ENCODE measurements at regions not wholly inside any gene's neighbourhood (a gene's known extent, or its start where the extent isn't known, plus 50 kb on each side); places are given as distances from the start of the nearest gene placed in this dataset.

- ATAC-seq, result no peak
- TF ChIP-seq ESRRG (CRISPR knock-in tag; IDR thresholded peaks at IDR 0.05) (no peak), ISL1 (CRISPR knock-in tag; IDR thresholded peaks at IDR 0.05) (no peak), ZNF70 (CRISPR knock-in tag; IDR thresholded peaks at IDR 0.05) (no peak), GLIS3 (CRISPR knock-in tag; IDR thresholded peaks at IDR 0.05) (no peak), CSDC2 (CRISPR knock-in tag; IDR thresholded peaks at IDR 0.05) (no peak), ZC3H10 (CRISPR knock-in tag; IDR thresholded peaks at IDR 0.05) (no peak), ZFP3 (CRISPR knock-in tag; IDR thresholded peaks at IDR 0.05) (no peak), SNAI2 (CRISPR knock-in tag; IDR thresholded peaks at IDR 0.05) (no peak), TSHZ2 (CRISPR knock-in tag; IDR thresholded peaks at IDR 0.05) (no peak), BACH2 (CRISPR knock-in tag; IDR thresholded peaks at IDR 0.05; ENCODE audit: borderline replicate concordance) (no peak), CSRNP3 (CRISPR knock-in tag; IDR thresholded peaks at IDR 0.05) (no peak), POU6F1 (CRISPR knock-in tag; IDR thresholded peaks at IDR 0.05; ENCODE audit: borderline replicate concordance, low read depth) (no peak), ARNTL (CRISPR knock-in tag; IDR thresholded peaks at IDR 0.05; ENCODE audit: borderline replicate concordance, low read depth) (no peak), OSR1 (CRISPR knock-in tag; IDR thresholded peaks at IDR 0.05) (no peak), RARB (CRISPR knock-in tag; IDR thresholded peaks at IDR 0.05) (no peak), TOX (CRISPR knock-in tag; IDR thresholded peaks at IDR 0.05; ENCODE audit: borderline replicate concordance) (no peak), ZNF565 (CRISPR knock-in tag; conservative IDR thresholded peaks at IDR 0.05; ENCODE audit: low read depth) (no peak)
- TF ChIP-seq, protein P1, sequence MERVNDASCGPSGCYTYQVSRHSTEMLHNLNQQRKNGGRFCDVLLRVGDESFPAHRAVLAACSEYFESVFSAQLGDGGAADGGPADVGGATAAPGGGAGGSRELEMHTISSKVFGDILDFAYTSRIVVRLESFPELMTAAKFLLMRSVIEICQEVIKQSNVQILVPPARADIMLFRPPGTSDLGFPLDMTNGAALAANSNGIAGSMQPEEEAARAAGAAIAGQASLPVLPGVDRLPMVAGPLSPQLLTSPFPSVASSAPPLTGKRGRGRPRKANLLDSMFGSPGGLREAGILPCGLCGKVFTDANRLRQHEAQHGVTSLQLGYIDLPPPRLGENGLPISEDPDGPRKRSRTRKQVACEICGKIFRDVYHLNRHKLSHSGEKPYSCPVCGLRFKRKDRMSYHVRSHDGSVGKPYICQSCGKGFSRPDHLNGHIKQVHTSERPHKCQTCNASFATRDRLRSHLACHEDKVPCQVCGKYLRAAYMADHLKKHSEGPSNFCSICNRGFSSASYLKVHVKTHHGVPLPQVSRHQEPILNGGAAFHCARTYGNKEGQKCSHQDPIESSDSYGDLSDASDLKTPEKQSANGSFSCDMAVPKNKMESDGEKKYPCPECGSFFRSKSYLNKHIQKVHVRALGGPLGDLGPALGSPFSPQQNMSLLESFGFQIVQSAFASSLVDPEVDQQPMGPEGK (CRISPR knock-in tag; IDR thresholded peaks at IDR 0.05; ENCODE audit: borderline replicate concordance), result no peak
Observed at GRCh38 chr15:97520689-97521088, 439.8 kb upstream of the ARRDC4 start.

- ATAC-seq, result no peak
- TF ChIP-seq SNAI2 (CRISPR knock-in tag; IDR thresholded peaks at IDR 0.05) (no peak), BACH2 (CRISPR knock-in tag; IDR thresholded peaks at IDR 0.05; ENCODE audit: borderline replicate concordance) (no peak), PPARA (CRISPR knock-in tag; IDR thresholded peaks at IDR 0.05; ENCODE audit: borderline replicate concordance) (no peak), ZC3H10 (CRISPR knock-in tag; IDR thresholded peaks at IDR 0.05) (no peak), ZNF565 (CRISPR knock-in tag; conservative IDR thresholded peaks at IDR 0.05; ENCODE audit: low read depth) (no peak), POU6F1 (CRISPR knock-in tag; IDR thresholded peaks at IDR 0.05; ENCODE audit: borderline replicate concordance, low read depth) (no peak), ESRRG (CRISPR knock-in tag; IDR thresholded peaks at IDR 0.05) (no peak), RARB (CRISPR knock-in tag; IDR thresholded peaks at IDR 0.05) (no peak), TCF4 (CRISPR knock-in tag; IDR thresholded peaks at IDR 0.05; ENCODE audit: borderline replicate concordance) (no peak), ZFP30 (CRISPR knock-in tag; IDR thresholded peaks at IDR 0.05) (no peak), ISL1 (CRISPR knock-in tag; IDR thresholded peaks at IDR 0.05) (no peak), OSR1 (CRISPR knock-in tag; IDR thresholded peaks at IDR 0.05) (no peak), CSDC2 (CRISPR knock-in tag; IDR thresholded peaks at IDR 0.05) (no peak), TSHZ2 (CRISPR knock-in tag; IDR thresholded peaks at IDR 0.05) (no peak), ARNTL (CRISPR knock-in tag; IDR thresholded peaks at IDR 0.05; ENCODE audit: borderline replicate concordance, low read depth) (no peak)
- TF ChIP-seq, protein P2, sequence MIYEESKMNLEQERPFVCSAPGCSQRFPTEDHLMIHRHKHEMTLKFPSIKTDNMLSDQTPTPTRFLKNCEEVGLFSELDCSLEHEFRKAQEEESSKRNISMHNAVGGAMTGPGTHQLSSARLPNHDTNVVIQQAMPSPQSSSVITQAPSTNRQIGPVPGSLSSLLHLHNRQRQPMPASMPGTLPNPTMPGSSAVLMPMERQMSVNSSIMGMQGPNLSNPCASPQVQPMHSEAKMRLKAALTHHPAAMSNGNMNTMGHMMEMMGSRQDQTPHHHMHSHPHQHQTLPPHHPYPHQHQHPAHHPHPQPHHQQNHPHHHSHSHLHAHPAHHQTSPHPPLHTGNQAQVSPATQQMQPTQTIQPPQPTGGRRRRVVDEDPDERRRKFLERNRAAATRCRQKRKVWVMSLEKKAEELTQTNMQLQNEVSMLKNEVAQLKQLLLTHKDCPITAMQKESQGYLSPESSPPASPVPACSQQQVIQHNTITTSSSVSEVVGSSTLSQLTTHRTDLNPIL (CRISPR knock-in tag; IDR thresholded peaks at IDR 0.05; ENCODE audit: low read depth), result no peak
Observed at GRCh38 chr15:97521381-97522285, 438.9 kb upstream of the ARRDC4 start.

Data from SK-N-SH treated with all-trans-retinoic acid at 6 μM for 48 hours (cell line).